B cell (primary cell): ENCODE measurements at regions not wholly inside any gene's neighbourhood (a gene's known extent, or its start where the extent isn't known, plus 50 kb on each side); places are given as distances from the start of the nearest gene placed in this dataset.

Experiments used
- EZH2 ChIP-seq: IDR thresholded peaks from 2 replicates; pipeline ENCODE4 v1.6.1; 2012; ENCODE audit warnings: borderline replicate concordance, low read depth, mild to moderate bottlenecking, moderate library complexity, low read length; ENCODE audit not compliant: insufficient read depth, poor library complexity, severe bottlenecking
- TF ChIP-seq, protein P1 (sequence below): fragments of 200-600 bp; IDR thresholded peaks from one replicate; pipeline ENCODE4 v1.8.0; 2022; ENCODE audit warnings: antibody characterized with exemption, mild to moderate bottlenecking

DNA sequence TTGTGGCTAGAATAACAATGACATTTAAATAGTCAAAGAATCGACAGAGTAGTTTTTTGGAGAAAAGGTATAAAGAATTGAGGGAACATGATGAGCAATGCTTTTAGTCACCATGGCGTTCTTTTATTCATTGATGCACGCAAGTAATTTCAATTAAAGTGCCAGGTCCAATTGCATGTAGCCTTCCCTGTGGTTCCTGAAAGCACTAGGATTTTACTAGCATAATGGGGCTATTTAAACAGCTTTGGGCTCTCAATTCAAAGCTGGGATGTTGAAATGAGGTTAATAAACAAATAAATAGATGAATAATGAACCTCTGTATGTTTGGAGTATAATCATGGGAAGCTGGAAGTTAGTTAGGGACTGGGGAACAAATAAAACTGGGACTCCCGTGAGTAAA, 121.2 kb upstream of the GAP43 start:
- no peak for TF ChIP-seq EZH2
- TF ChIP-seq, protein P1, sequence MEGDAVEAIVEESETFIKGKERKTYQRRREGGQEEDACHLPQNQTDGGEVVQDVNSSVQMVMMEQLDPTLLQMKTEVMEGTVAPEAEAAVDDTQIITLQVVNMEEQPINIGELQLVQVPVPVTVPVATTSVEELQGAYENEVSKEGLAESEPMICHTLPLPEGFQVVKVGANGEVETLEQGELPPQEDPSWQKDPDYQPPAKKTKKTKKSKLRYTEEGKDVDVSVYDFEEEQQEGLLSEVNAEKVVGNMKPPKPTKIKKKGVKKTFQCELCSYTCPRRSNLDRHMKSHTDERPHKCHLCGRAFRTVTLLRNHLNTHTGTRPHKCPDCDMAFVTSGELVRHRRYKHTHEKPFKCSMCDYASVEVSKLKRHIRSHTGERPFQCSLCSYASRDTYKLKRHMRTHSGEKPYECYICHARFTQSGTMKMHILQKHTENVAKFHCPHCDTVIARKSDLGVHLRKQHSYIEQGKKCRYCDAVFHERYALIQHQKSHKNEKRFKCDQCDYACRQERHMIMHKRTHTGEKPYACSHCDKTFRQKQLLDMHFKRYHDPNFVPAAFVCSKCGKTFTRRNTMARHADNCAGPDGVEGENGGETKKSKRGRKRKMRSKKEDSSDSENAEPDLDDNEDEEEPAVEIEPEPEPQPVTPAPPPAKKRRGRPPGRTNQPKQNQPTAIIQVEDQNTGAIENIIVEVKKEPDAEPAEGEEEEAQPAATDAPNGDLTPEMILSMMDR: no peak
